ENCODE measurements at regions not wholly inside any gene's neighbourhood (a gene's known extent, or its start where the extent isn't known, plus 50 kb on each side); places are given as distances from the start of the nearest gene placed in this dataset.

DNA sequence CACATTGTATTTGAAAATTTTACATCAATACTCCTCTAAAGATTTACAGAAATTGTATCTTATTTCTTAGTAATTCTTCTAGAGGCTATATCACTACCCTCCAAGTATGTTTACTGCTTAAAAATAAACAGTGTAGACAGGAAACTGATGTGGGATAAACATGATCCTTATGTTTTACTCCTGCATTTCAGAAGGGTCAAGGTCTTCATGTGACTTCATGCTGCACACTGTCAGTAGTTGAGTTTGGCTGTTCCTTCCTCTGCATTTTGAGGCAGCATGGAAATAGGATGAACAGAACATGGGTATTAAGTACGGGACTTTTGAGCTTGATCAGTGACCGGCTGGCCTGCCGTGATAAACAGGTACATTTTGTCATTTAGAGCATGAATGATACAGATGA, 179.2 kb upstream of the FERMT1 start:
- Histone ChIP-seq H3K4me1 (ENCODE audit: control insufficient read depth, insufficient read depth, low read length) (no peaks in the 10 kb centered on the region), H3K4me3 (ENCODE audit: low read depth in 2 of 2, low read length in 2 of 2) (no peak overlapping the region), H3K36me3 (ENCODE audit: control insufficient read depth, insufficient read depth, low read length) (no peaks in the 10 kb centered on the region), H3K27me3 (ENCODE audit: control insufficient read depth, insufficient read depth, low read length) (no peaks in the 10 kb centered on the region), H3K27ac (ENCODE audit: low read length) (no peak overlapping the region), H3K9me3 (ENCODE audit: control insufficient read depth, insufficient read depth, low read depth, low read length) (no peaks in the 10 kb centered on the region)
- ChIA-PET POLR2A (no interaction called here), CTCF (no interaction called here)
- no TSS peak for BruUV-seq (replicated peaks)
- ATAC-seq (no peak), DNase-seq (ENCODE audit: low read depth, low spot score) (no peak)
- intact Hi-C loops (cut with micrococcal nuclease; ENCODE audit: unreplicated experiment) = no loop called here
- TF ChIP-seq TCF7L2 (IDR thresholded peaks at IDR 0.05; ENCODE audit: low read depth, low read length) (no peak), SIN3A (IDR thresholded peaks at IDR 0.05; ENCODE audit: borderline replicate concordance, insufficient read depth, low read depth, low read length) (no peak)
- TF ChIP-seq, protein P1, sequence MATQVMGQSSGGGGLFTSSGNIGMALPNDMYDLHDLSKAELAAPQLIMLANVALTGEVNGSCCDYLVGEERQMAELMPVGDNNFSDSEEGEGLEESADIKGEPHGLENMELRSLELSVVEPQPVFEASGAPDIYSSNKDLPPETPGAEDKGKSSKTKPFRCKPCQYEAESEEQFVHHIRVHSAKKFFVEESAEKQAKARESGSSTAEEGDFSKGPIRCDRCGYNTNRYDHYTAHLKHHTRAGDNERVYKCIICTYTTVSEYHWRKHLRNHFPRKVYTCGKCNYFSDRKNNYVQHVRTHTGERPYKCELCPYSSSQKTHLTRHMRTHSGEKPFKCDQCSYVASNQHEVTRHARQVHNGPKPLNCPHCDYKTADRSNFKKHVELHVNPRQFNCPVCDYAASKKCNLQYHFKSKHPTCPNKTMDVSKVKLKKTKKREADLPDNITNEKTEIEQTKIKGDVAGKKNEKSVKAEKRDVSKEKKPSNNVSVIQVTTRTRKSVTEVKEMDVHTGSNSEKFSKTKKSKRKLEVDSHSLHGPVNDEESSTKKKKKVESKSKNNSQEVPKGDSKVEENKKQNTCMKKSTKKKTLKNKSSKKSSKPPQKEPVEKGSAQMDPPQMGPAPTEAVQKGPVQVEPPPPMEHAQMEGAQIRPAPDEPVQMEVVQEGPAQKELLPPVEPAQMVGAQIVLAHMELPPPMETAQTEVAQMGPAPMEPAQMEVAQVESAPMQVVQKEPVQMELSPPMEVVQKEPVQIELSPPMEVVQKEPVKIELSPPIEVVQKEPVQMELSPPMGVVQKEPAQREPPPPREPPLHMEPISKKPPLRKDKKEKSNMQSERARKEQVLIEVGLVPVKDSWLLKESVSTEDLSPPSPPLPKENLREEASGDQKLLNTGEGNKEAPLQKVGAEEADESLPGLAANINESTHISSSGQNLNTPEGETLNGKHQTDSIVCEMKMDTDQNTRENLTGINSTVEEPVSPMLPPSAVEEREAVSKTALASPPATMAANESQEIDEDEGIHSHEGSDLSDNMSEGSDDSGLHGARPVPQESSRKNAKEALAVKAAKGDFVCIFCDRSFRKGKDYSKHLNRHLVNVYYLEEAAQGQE (IDR thresholded peaks at IDR 0.05; ENCODE audit: insufficient read depth in 1 of 2, low read depth in 2 of 2, low read length in 1 of 2) = no peak
- in situ Hi-C loops (cut with HindIII; ENCODE audit: low pct_unique_long_range_greater_than_20kb, low sequenced_read_pairs) = no loop called here

DNA sequence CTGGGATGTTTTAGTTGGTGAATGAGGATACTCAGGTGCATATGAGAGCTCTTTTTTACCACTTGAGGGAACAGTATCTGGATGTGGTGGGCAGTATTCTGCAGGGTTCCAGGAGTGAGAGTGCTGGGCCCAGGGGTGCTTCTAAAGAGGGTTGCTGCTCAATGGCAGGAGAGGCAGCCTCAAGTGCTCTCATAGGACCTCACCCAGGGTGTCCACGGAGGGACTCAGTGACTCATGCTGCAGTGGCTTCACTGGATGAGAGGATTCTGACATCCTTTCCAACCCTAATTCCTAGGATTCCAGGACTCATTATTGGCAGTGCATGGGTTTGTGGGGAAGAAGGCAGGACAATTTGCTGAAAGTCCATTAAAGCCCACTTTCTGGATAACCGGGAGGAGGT, 176.6 kb upstream of the FERMT1 start:
- TF ChIP-seq SIN3A (IDR thresholded peaks at IDR 0.05; ENCODE audit: borderline replicate concordance, insufficient read depth, low read depth, low read length) (no peak), TCF7L2 (IDR thresholded peaks at IDR 0.05; ENCODE audit: low read depth, low read length) (no peak), POLR2AphosphoS5 (IDR thresholded peaks at IDR 0.05; ENCODE audit: low read depth, low read length) (no peak)
- TF ChIP-seq, protein P1 (IDR thresholded peaks at IDR 0.05; ENCODE audit: insufficient read depth in 1 of 2, low read depth in 2 of 2, low read length in 1 of 2) = no peak
- no peak for DNase-seq (ENCODE audit: low read depth, low spot score)
- CTCF ChIA-PET = no interaction called here

DNA sequence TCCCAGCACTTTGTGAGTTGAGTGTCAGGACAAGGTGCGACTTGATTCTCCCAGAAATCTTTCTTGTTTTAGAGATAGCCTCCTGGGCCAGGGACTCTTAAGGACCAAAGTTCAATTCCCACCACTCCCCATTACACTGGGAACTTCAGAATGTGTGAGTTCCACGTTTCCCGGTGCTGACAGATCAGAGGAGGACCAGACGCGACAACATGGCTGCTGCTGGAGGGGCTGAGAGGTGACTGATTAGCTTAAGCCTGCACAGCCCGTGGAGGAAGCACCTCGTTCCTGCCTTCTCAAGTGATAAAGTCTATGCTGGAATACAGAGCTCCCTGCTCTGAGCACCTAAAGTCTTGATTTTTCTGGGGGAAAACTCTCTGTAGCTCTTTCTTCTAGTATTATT, 175.2 kb upstream of the FERMT1 start:
- Histone ChIP-seq H3K4me1 (ENCODE audit: control insufficient read depth, insufficient read depth, low read length) (no peaks in the 10 kb centered on the region), H3K4me3 (ENCODE audit: low read depth in 2 of 2, low read length in 2 of 2) (no peak overlapping the region), H3K36me3 (ENCODE audit: control insufficient read depth, insufficient read depth, low read length) (no peaks in the 10 kb centered on the region), H3K9me3 (ENCODE audit: control insufficient read depth, insufficient read depth, low read depth, low read length) (no peaks in the 10 kb centered on the region), H3K27me3 (ENCODE audit: control insufficient read depth, insufficient read depth, low read length) (no peaks in the 10 kb centered on the region), H3K27ac (ENCODE audit: low read length) (no peak overlapping the region)
- TF ChIP-seq POLR2AphosphoS5 (IDR thresholded peaks at IDR 0.05; ENCODE audit: low read depth, low read length) (no peak), TCF7L2 (IDR thresholded peaks at IDR 0.05; ENCODE audit: low read depth, low read length) (no peak), SIN3A (IDR thresholded peaks at IDR 0.05; ENCODE audit: borderline replicate concordance, insufficient read depth, low read depth, low read length) (no peak)
- TF ChIP-seq, protein P2, sequence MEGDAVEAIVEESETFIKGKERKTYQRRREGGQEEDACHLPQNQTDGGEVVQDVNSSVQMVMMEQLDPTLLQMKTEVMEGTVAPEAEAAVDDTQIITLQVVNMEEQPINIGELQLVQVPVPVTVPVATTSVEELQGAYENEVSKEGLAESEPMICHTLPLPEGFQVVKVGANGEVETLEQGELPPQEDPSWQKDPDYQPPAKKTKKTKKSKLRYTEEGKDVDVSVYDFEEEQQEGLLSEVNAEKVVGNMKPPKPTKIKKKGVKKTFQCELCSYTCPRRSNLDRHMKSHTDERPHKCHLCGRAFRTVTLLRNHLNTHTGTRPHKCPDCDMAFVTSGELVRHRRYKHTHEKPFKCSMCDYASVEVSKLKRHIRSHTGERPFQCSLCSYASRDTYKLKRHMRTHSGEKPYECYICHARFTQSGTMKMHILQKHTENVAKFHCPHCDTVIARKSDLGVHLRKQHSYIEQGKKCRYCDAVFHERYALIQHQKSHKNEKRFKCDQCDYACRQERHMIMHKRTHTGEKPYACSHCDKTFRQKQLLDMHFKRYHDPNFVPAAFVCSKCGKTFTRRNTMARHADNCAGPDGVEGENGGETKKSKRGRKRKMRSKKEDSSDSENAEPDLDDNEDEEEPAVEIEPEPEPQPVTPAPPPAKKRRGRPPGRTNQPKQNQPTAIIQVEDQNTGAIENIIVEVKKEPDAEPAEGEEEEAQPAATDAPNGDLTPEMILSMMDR (IDR thresholded peaks at IDR 0.05) = no peak
- TF ChIP-seq, protein P1 (IDR thresholded peaks at IDR 0.05; ENCODE audit: insufficient read depth in 1 of 2, low read depth in 2 of 2, low read length in 1 of 2) = no peak
- ChIA-PET CTCF (no interaction called here), POLR2A (no interaction called here)
- in situ Hi-C loops (cut with HindIII; ENCODE audit: low pct_unique_long_range_greater_than_20kb, low sequenced_read_pairs) (no loop called here), intact Hi-C loops (cut with micrococcal nuclease; ENCODE audit: unreplicated experiment) (no loop called here)
- DNase-seq (ENCODE audit: low read depth, low spot score) (no peak), ATAC-seq (no peak)
- BruUV-seq (replicated peaks) = no TSS peak

More for the DNA sequence above, 176.6 kb upstream of the FERMT1 start:
- Histone ChIP-seq H3K27me3 (ENCODE audit: control insufficient read depth, insufficient read depth, low read length) (no peaks in the 10 kb centered on the region), H3K36me3 (ENCODE audit: control insufficient read depth, insufficient read depth, low read length) (no peaks in the 10 kb centered on the region), H3K4me1 (ENCODE audit: control insufficient read depth, insufficient read depth, low read length) (no peaks in the 10 kb centered on the region), H3K4me3 (ENCODE audit: low read depth in 2 of 2, low read length in 2 of 2) (no peak overlapping the region), H3K9me3 (ENCODE audit: control insufficient read depth, insufficient read depth, low read depth, low read length) (no peaks in the 10 kb centered on the region), H3K27ac (ENCODE audit: low read length) (no peak overlapping the region)
- intact Hi-C loops (cut with micrococcal nuclease; ENCODE audit: unreplicated experiment) (no loop called here), in situ Hi-C loops (cut with HindIII; ENCODE audit: low pct_unique_long_range_greater_than_20kb, low sequenced_read_pairs) (no loop called here)
- ATAC-seq = no peak
- POLR2A ChIA-PET = no interaction called here
- BruUV-seq (replicated peaks) = no TSS peak
